ENCODE measurements at regions not wholly inside any gene's neighbourhood (a gene's known extent, or its start where the extent isn't known, plus 50 kb on each side); places are given as distances from the start of the nearest gene placed in this dataset.

- TF ChIP-seq CTCF (conservative IDR thresholded peaks at IDR 0.05) (no peak), ZFX (IDR thresholded peaks at IDR 0.05) (no peak)
Measured at GRCh38 chr20:24785141-24786110, 163.6 kb upstream of the CST7 start.

Measured in C4-2B (cell line).